ENCODE measurements at regions not wholly inside any gene's neighbourhood (a gene's known extent, or its start where the extent isn't known, plus 50 kb on each side); places are given as distances from the start of the nearest gene placed in this dataset.
"Not testable (repeated sequence)": the region's sequence is repeated elsewhere in the genome, so short reads cannot be mapped to it uniquely, and the experiment has no call there.

GRCh38 chr12:3424796-3425195, 66.2 kb upstream of the PRMT8 start:
- not testable (repeated sequence) for TF ChIP-seq CTCF (IDR thresholded peaks at IDR 0.05; ENCODE audit: low read depth, low read length); POLR2A (IDR thresholded peaks at IDR 0.05; ENCODE audit: extremely low read depth, insufficient read length)

All from NB4 (cell line).